Esophagus muscularis mucosa (tissue), 4 donors: ENCODE measurements at regions not wholly inside any gene's neighbourhood (a gene's known extent, or its start where the extent isn't known, plus 50 kb on each side); places are given as distances from the start of the nearest gene placed in this dataset.

Experiments
- DNase-seq: peaks from one replicate; pipeline ENCODE4 v3.0.0-alpha.2; 2017; ENCODE audit errors: extremely low spot score
- H3K27ac ChIP-seq, 4 donors: fragments of 200-600 bp; sonication (generic); replicated peaks in 1 of 4; 1 replicate in 3 of 4; 2 replicates in 1 of 4; pipeline ENCODE4 v1.5.1; 2016 to 2019; ENCODE audit warnings: mild to moderate bottlenecking in 1 of 4
- H3K27me3 ChIP-seq, 4 donors: fragments of 200-600 bp; sonication (generic); one replicate each; pipeline versions ENCODE4 v1.5.1 to v1.6.0; 2016 to 2019
- H3K36me3 ChIP-seq, 4 donors: fragments of 200-600 bp; sonication (generic); one replicate each; pipeline ENCODE4 v1.5.1; 2016 to 2019
- H3K4me1 ChIP-seq, 4 donors: fragments of 200-600 bp; sonication (generic); one replicate each; pipeline ENCODE4 v1.5.1; 2016 to 2019
- H3K4me3 ChIP-seq, 4 donors: fragments of 200-600 bp; sonication (generic); 1 replicate in 2 of 4; 2 replicates in 2 of 4; pipeline ENCODE4 v1.5.1; 2016 to 2019; ENCODE audit warnings: mild to moderate bottlenecking in 4 of 4, moderate library complexity in 1 of 4
- H3K9me3 ChIP-seq, 4 donors: fragments of 200-600 bp; sonication (generic); 1 replicate in 3 of 4; 2 replicates in 1 of 4; pipeline ENCODE4 v1.5.1; 2016 to 2019
- CTCF ChIP-seq, 3 experiments: fragments of 200-600 bp in 2 of 3; fragments of 450-650 bp in 1 of 3; sonication (generic) in 2 of 3; IDR thresholded peaks; one replicate each; pipeline ENCODE4 v1.5.1; 2017 to 2019; ENCODE audit warnings: antibody characterized with exemption in 3 of 3, mild to moderate bottlenecking in 2 of 3, moderate library complexity in 1 of 3
- EP300 ChIP-seq: sonication (generic); formaldehyde crosslinking; IDR thresholded peaks from one replicate; pipeline ENCODE4 v1.6.1; 2017; ENCODE audit warnings: antibody characterized with exemption
- POLR2A ChIP-seq: fragments of 450-650 bp; IDR thresholded peaks from one replicate; pipeline ENCODE4 v1.6.1; 2017; ENCODE audit warnings: antibody characterized with exemption, moderate library complexity, mild to moderate bottlenecking, low read depth
- POLR2AphosphoS5 ChIP-seq, 2 donors: sonication (generic); formaldehyde crosslinking; IDR thresholded peaks; one replicate each; pipeline ENCODE4 v1.6.1; 2017; ENCODE audit warnings: antibody characterized with exemption in 2 of 2
- WGBS: methylation state at CpG from one replicate; pipeline ENCODE4 v1.1.5; 2018; 5-methylcytosine and 5-hydroxymethylcytosine counted together
- intact Hi-C: fragments of 100-400 bp; cut with DNase I; formaldehyde crosslinking; loops from one replicate; pipeline ENCODE4 v1.15.1; 2023

GRCh38 chr12:97946701-97947100, 484.1 kb downstream of the RMST start:
- 100% methylated on average over 1 of the region's 1 CpG for WGBS
- TF ChIP-seq EP300 (no peak), POLR2A (no peak), CTCF (IDR thresholded peaks at IDR 0.05) (no peak), POLR2AphosphoS5 (IDR thresholded peaks at IDR 0.05) (no peak)
- no peak overlapping the region for H3K27ac ChIP-seq
- no peaks in the 10 kb centered on the region for H3K9me3 ChIP-seq
- H3K36me3 ChIP-seq: no peaks in the 10 kb centered on the region
- H3K4me3 ChIP-seq: no peak overlapping the region
- no peaks in the 10 kb centered on the region for H3K27me3 ChIP-seq
- intact Hi-C loops: no loop called here
- H3K4me1 ChIP-seq: peaks cover 0 to 6% (median 2%) of the 10 kb centered on the region in 4 donors
- no peak for DNase-seq

GRCh38 chr12:97948591-97948990, 486.0 kb downstream of the RMST start:
- 82% methylated on average over 2 of the region's 2 CpGs for WGBS
- Histone ChIP-seq H3K36me3 (no peaks in the 10 kb centered on the region), H3K27ac (no peak overlapping the region), H3K27me3 (no peaks in the 10 kb centered on the region), H3K9me3 (no peaks in the 10 kb centered on the region), H3K4me3 (no peak overlapping the region), H3K4me1 (no peaks in the 10 kb centered on the region)
- intact Hi-C loops: no loop called here
- TF ChIP-seq POLR2AphosphoS5 (IDR thresholded peaks at IDR 0.05): no peak
- no peak for TF ChIP-seq POLR2A
- no peak for TF ChIP-seq CTCF (IDR thresholded peaks at IDR 0.05)
- no peak for TF ChIP-seq EP300
- DNase-seq: no peak

DNA sequence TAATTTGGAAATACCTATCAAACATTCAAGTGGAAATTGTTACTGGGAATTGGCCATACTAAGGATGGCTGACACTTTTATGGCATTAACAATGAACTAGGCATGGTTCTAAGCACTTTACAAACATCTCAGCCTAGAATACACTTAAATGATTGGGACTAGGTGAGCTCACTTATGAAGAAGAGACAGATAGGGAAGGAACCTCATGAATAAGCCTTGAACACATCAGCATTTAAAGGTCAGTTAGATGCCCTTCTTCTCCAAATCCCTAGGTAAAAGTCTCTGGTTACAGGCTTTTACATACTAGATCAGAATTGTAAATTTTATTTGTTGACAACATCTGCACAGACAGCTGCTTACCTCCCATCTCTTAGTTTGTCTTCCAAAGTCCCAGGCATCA, 488.6 kb downstream of the RMST start:
- intact Hi-C loops: no loop called here
- Histone ChIP-seq H3K9me3 (no peaks in the 10 kb centered on the region), H3K27me3 (no peaks in the 10 kb centered on the region), H3K36me3 (no peaks in the 10 kb centered on the region), H3K4me3 (no peak overlapping the region), H3K4me1 (no peaks in the 10 kb centered on the region), H3K27ac (no peak overlapping the region)
- TF ChIP-seq POLR2A (no peak), CTCF (IDR thresholded peaks at IDR 0.05) (no peak), EP300 (no peak), POLR2AphosphoS5 (IDR thresholded peaks at IDR 0.05) (no peak)
- DNase-seq: no peak

GRCh38 chr12:97951717-97952116, 489.1 kb downstream of the RMST start:
- Histone ChIP-seq H3K4me1 (no peaks in the 10 kb centered on the region), H3K36me3 (no peaks in the 10 kb centered on the region), H3K27ac (no peak overlapping the region), H3K27me3 (no peaks in the 10 kb centered on the region), H3K4me3 (no peak overlapping the region), H3K9me3 (peaks cover 0 to under 1% (median under 1%) of the 10 kb centered on the region in 4 donors)
- TF ChIP-seq EP300 (no peak), POLR2A (no peak), CTCF (IDR thresholded peaks at IDR 0.05) (no peak), POLR2AphosphoS5 (IDR thresholded peaks at IDR 0.05) (no peak)
- intact Hi-C loops: no loop called here
- DNase-seq: no peak

GRCh38 chr12:97957109-97957508, 494.5 kb downstream of the RMST start:
- Histone ChIP-seq H3K27me3 (no peaks in the 10 kb centered on the region), H3K4me3 (no peak overlapping the region), H3K27ac (no peak overlapping the region), H3K36me3 (no peaks in the 10 kb centered on the region), H3K4me1 (no peaks in the 10 kb centered on the region), H3K9me3 (peaks cover 0 to 17% (median 12%) of the 10 kb centered on the region in 4 donors)
- TF ChIP-seq EP300 (no peak), POLR2A (no peak), POLR2AphosphoS5 (IDR thresholded peaks at IDR 0.05) (no peak), CTCF (IDR thresholded peaks at IDR 0.05) (no peak)
- DNase-seq: no peak
- WGBS: 90% methylated on average over 1 of the region's 1 CpG
- intact Hi-C loops: no loop called here
